CD4-positive, alpha-beta T cell (primary cell): ENCODE measurements at regions not wholly inside any gene's neighbourhood (a gene's known extent, or its start where the extent isn't known, plus 50 kb on each side); places are given as distances from the start of the nearest gene placed in this dataset.

Experiments
- ATAC-seq: fragments of 200-7000 bp; cut with Tn5 transposase; one replicate; pipeline ENCODE4 v1.10.0; 2022; ENCODE audit warnings: mild to moderate bottlenecking; ENCODE audit not compliant: poor library complexity
- CTCF ChIA-PET: fragments of 350-600 bp; sonication (Branson Sonifier 250); formaldehyde crosslinking; loops from one replicate; lab custom pipeline; 2021; ENCODE audit warnings: antibody characterized with exemption, inconsistent platforms; lab: Charles Lee
- POLR2A ChIA-PET: fragments of 350-600 bp; sonication (Branson Sonifier 250); formaldehyde crosslinking; loops from one replicate; lab custom pipeline; 2021; ENCODE audit warnings: antibody characterized with exemption, inconsistent platforms; lab: Charles Lee
- DNase-seq, 14 experiments: peaks; one replicate each; pipeline ENCODE4 v3.0.0-alpha.2; 2013 to 2020; ENCODE audit warnings: mixed read lengths in 2 of 14
- H3K27ac ChIP-seq, 2 donors: one replicate each; pipeline versions ENCODE4 v1.5.1 to v1.7.0; 2013; ENCODE audit warnings: low read length in 2 of 2, low read depth in 1 of 2, mild to moderate bottlenecking in 1 of 2
- H3K27me3 ChIP-seq, 2 experiments: 1 replicate in 1 of 2; 2 replicates in 1 of 2; pipeline versions ENCODE4 v1.6.1 to v1.7.0; 2013; ENCODE audit warnings: low read length in 2 of 2, control low read depth in 1 of 2, mild to moderate bottlenecking in 1 of 2, moderate library complexity in 1 of 2; ENCODE audit not compliant: insufficient read depth in 2 of 2, control insufficient read depth in 1 of 2
- H3K36me3 ChIP-seq: one replicate; pipeline ENCODE4 v1.6.1; 2013; ENCODE audit warnings: low read length, control low read depth; ENCODE audit not compliant: insufficient read depth
- H3K4me1 ChIP-seq: one replicate; pipeline ENCODE4 v1.6.1; 2013; ENCODE audit warnings: low read length, control low read depth; ENCODE audit not compliant: insufficient read depth
- H3K4me3 ChIP-seq: one replicate; pipeline ENCODE4 v1.5.1; 2013; ENCODE audit warnings: mild to moderate bottlenecking, low read length, moderate library complexity
- H3K9me3 ChIP-seq, 2 experiments: 1 replicate in 1 of 2; 2 replicates in 1 of 2; pipeline versions ENCODE4 v1.6.1 to v1.7.0; 2013; ENCODE audit warnings: low read length in 2 of 2, mild to moderate bottlenecking in 2 of 2, control low read depth in 1 of 2, moderate library complexity in 1 of 2; ENCODE audit not compliant: control insufficient read depth in 1 of 2, insufficient read depth in 1 of 2
- H3K27ac Mint-ChIP-seq: one replicate; pipeline ENCODE4 v1.8.0; 2020; ENCODE audit warnings: mixed read lengths
- H3K27me3 Mint-ChIP-seq: one replicate; pipeline ENCODE4 v1.8.0; 2021; ENCODE audit warnings: mixed read lengths
- H3K36me3 Mint-ChIP-seq: one replicate; pipeline ENCODE4 v1.8.0; 2021; ENCODE audit warnings: low read depth, mixed read lengths
- H3K4me1 Mint-ChIP-seq: one replicate; pipeline ENCODE4 v1.8.0; 2021; ENCODE audit warnings: low read depth, mixed read lengths
- H3K4me3 Mint-ChIP-seq: one replicate; pipeline ENCODE4 v1.8.0; 2020; ENCODE audit warnings: mild to moderate bottlenecking, mixed read lengths
- H3K9me3 Mint-ChIP-seq: one replicate; pipeline ENCODE4 v1.8.0; 2020; ENCODE audit warnings: mixed read lengths
- CTCF ChIP-seq: fragments of 200-600 bp; IDR thresholded peaks from one replicate; pipeline ENCODE4 v1.8.0; 2022; ENCODE audit warnings: antibody characterized with exemption, mild to moderate bottlenecking
- intact Hi-C, 2 experiments: fragments of 100-400 bp; cut with DNase I in 1 of 2; cut with micrococcal nuclease in 1 of 2; formaldehyde crosslinking; loops; one replicate each; pipeline versions ENCODE4 v1.15.1 to v1.9.0; 2023 to 2025; cut with DNase I, micrococcal nuclease

GRCh38 chr7:133155642-133156041, 73.8 kb upstream of the CHCHD3 start:
- Mint-ChIP-seq H3K27me3 (no peaks in the 10 kb centered on the region), H3K4me3 (no peak overlapping the region), H3K9me3 (no peaks in the 10 kb centered on the region), H3K36me3 (no peaks in the 10 kb centered on the region), H3K27ac (no peak overlapping the region), H3K4me1 (no peaks in the 10 kb centered on the region)
- no peaks in the 10 kb centered on the region for H3K9me3 ChIP-seq
- H3K36me3 ChIP-seq = no peaks in the 10 kb centered on the region
- H3K4me3 ChIP-seq = no peak overlapping the region
- ATAC-seq (no peak), DNase-seq (no peak)
- intact Hi-C loops = no loop called here
- no peak overlapping the region for H3K27ac ChIP-seq
- POLR2A ChIA-PET = no interaction called here
- H3K4me1 ChIP-seq = no peaks in the 10 kb centered on the region
- TF ChIP-seq CTCF = no peak
- H3K27me3 ChIP-seq = no peaks in the 10 kb centered on the region
- CTCF ChIA-PET = no interaction called here

GRCh38 chr7:133157045-133157444, 75.2 kb upstream of the CHCHD3 start:
- Histone ChIP-seq H3K9me3 (no peaks in the 10 kb centered on the region), H3K27ac (no peak overlapping the region), H3K27me3 (no peaks in the 10 kb centered on the region), H3K36me3 (no peaks in the 10 kb centered on the region), H3K4me1 (no peaks in the 10 kb centered on the region), H3K4me3 (no peak overlapping the region)
- Mint-ChIP-seq H3K27ac (no peak overlapping the region), H3K36me3 (no peaks in the 10 kb centered on the region), H3K9me3 (no peaks in the 10 kb centered on the region), H3K4me1 (no peaks in the 10 kb centered on the region), H3K27me3 (no peaks in the 10 kb centered on the region), H3K4me3 (no peak overlapping the region)
- intact Hi-C loops = no loop called here
- ATAC-seq (no peak), DNase-seq (no peak)
- TF ChIP-seq CTCF = no peak
- CTCF ChIA-PET = no interaction called here
- POLR2A ChIA-PET = no interaction called here

- Mint-ChIP-seq H3K36me3 (no peaks in the 10 kb centered on the region), H3K4me3 (no peak overlapping the region), H3K4me1 (no peaks in the 10 kb centered on the region), H3K27ac (no peak overlapping the region), H3K9me3 (no peaks in the 10 kb centered on the region), H3K27me3 (peaks cover 22% of the 10 kb centered on the region)
- ChIA-PET POLR2A (no interaction called here), CTCF (no interaction called here)
- H3K27ac ChIP-seq = no peak overlapping the region
- intact Hi-C loops = no loop called here
- no peaks in the 10 kb centered on the region for H3K4me1 ChIP-seq
- H3K27me3 ChIP-seq = peaks cover 0 to 3% of the 10 kb centered on the region in 2 experiments
- H3K9me3 ChIP-seq = no peaks in the 10 kb centered on the region
- no peaks in the 10 kb centered on the region for H3K36me3 ChIP-seq
- DNase-seq (no peak), ATAC-seq (no peak)
- H3K4me3 ChIP-seq = no peak overlapping the region
- TF ChIP-seq CTCF = no peak
Measured at GRCh38 chr7:133164498-133164897, 82.6 kb upstream of the CHCHD3 start.
